SK-N-MC (cell line): ENCODE measurements at regions not wholly inside any gene's neighbourhood (a gene's known extent, or its start where the extent isn't known, plus 50 kb on each side); places are given as distances from the start of the nearest gene placed in this dataset.

Source experiments
- EZH2 ChIP-seq: fragments of 200-600 bp; sonication (generic); IDR thresholded peaks from one replicate; pipeline ENCODE4 v1.6.1; 2017; ENCODE audit warnings: antibody characterized with exemption
- POLR2AphosphoS5 ChIP-seq: IDR thresholded peaks from 2 replicates; pipeline ENCODE4 v1.6.1; 2012; ENCODE audit warnings: mild to moderate bottlenecking, low read depth, low read length, borderline replicate concordance

GRCh38 chr7:22584179-22584578 is 84.2 kb upstream of the STEAP1B start:
- TF ChIP-seq POLR2AphosphoS5 (no peak), EZH2 (no peak)
